Natural killer cell (primary cell): ENCODE measurements at regions not wholly inside any gene's neighbourhood (a gene's known extent, or its start where the extent isn't known, plus 50 kb on each side); places are given as distances from the start of the nearest gene placed in this dataset.

ENCODE experiments used
- ATAC-seq, 3 donors: fragments of 150-1000 bp in 2 of 3; fragments of 200-7000 bp in 1 of 3; cut with Tn5 transposase; 1 replicate in 1 of 3; 2 replicates in 2 of 3; pipeline ENCODE4 v1.10.0; 2021; ENCODE audit warnings: mild to moderate bottlenecking in 2 of 3, moderate library complexity in 2 of 3
- DNase-seq, 2 donors: peaks; one replicate each; pipeline versions ENCODE4 v3.0.0 to v3.0.0-alpha.2; 2013 to 2021; ENCODE audit warnings: mixed read lengths in 1 of 2
- H3K27ac ChIP-seq: one replicate; pipeline ENCODE4 v1.5.1; 2013; ENCODE audit warnings: mild to moderate bottlenecking, low read length
- H3K27me3 ChIP-seq: one replicate; pipeline ENCODE4 v1.6.1; 2013; ENCODE audit warnings: low read length; ENCODE audit not compliant: control insufficient read depth, insufficient read depth
- H3K36me3 ChIP-seq: one replicate; pipeline ENCODE4 v1.6.1; 2013; ENCODE audit warnings: low read length; ENCODE audit not compliant: control insufficient read depth, insufficient read depth
- H3K4me1 ChIP-seq: one replicate; pipeline ENCODE4 v1.6.1; 2013; ENCODE audit warnings: low read length; ENCODE audit not compliant: control insufficient read depth, insufficient read depth
- H3K4me3 ChIP-seq: one replicate; pipeline ENCODE4 v1.5.1; 2013; ENCODE audit warnings: low read length
- H3K9me3 ChIP-seq: one replicate; pipeline ENCODE4 v1.6.1; 2013; ENCODE audit warnings: low read length; ENCODE audit not compliant: control insufficient read depth, insufficient read depth
- H3K27ac Mint-ChIP-seq, 2 donors: one replicate each; pipeline ENCODE4 v1.8.0; 2022; ENCODE audit warnings: mild to moderate bottlenecking in 2 of 2, mixed read lengths in 2 of 2, moderate library complexity in 1 of 2
- H3K27me3 Mint-ChIP-seq, 2 donors: one replicate each; pipeline ENCODE4 v1.8.0; 2022; ENCODE audit warnings: low read depth in 2 of 2, mixed read lengths in 2 of 2
- H3K36me3 Mint-ChIP-seq: one replicate; pipeline ENCODE4 v1.8.0; 2022; ENCODE audit warnings: mixed read lengths
- H3K4me1 Mint-ChIP-seq, 2 donors: one replicate each; pipeline ENCODE4 v1.8.0; 2022; ENCODE audit warnings: mixed read lengths in 2 of 2
- H3K4me3 Mint-ChIP-seq: one replicate; pipeline ENCODE4 v1.8.0; 2022; ENCODE audit warnings: mild to moderate bottlenecking, moderate library complexity, mixed read lengths
- H3K9me3 Mint-ChIP-seq, 2 donors: one replicate each; pipeline ENCODE4 v1.8.0; 2022; ENCODE audit warnings: mixed read lengths in 2 of 2
- WGBS: methylation state at CpG from one replicate; pipeline ENCODE4 v1.1.7; 2013; ENCODE audit warnings: missing lambda C conversion rate; ENCODE audit not compliant: insufficient coverage; 5-methylcytosine and 5-hydroxymethylcytosine counted together
- intact Hi-C: fragments of 100-400 bp; cut with micrococcal nuclease; formaldehyde crosslinking; loops from one replicate; pipeline ENCODE4 v1.14.2; 2022
- TF ChIP-seq, protein P1 (sequence below): fragments of 200-600 bp; IDR thresholded peaks from one replicate; pipeline ENCODE4 v1.8.0; 2022; ENCODE audit warnings: antibody characterized with exemption

DNA sequence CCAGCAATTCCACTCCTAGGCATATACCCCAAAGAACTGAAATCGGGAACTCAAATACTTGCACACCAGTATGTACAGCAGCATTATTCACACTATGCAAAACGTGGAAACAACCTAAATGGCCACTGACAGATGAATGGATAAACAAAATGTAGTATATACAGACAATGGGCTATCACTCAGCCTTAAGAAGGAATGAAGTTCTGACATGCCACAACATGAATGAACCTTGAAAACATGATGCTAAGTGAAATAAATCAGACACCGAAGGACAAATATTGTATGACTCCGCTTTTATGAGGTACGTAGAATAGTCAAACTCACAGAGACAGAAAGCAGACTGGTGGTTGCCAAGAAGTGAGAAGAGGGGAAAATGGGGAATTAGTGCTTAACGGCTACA is 59.1 kb upstream of the CCN6 start:
- Histone ChIP-seq H3K36me3 (no peaks in the 10 kb centered on the region), H3K27me3 (no peaks in the 10 kb centered on the region), H3K9me3 (no peaks in the 10 kb centered on the region), H3K27ac (no peak overlapping the region), H3K4me1 (peaks cover 30% of the 10 kb centered on the region), H3K4me3 (no peak overlapping the region)
- H3K36me3 Mint-ChIP-seq = no peaks in the 10 kb centered on the region
- no peaks in the 10 kb centered on the region for H3K27me3 Mint-ChIP-seq
- intact Hi-C loops = loop anchor here (10.0 kb wide), 2 partner anchors 160 to 190 kb away; no protein-coding TSS in a partner anchor
- no peak overlapping the region for H3K4me3 Mint-ChIP-seq
- 95% methylated on average over 5 of the region's 6 CpGs for WGBS
- no peak overlapping the region for H3K27ac Mint-ChIP-seq
- no peaks in the 10 kb centered on the region for H3K9me3 Mint-ChIP-seq
- DNase-seq (no peak), ATAC-seq (no peak)
- peaks cover 44 to 48% of the 10 kb centered on the region in 2 donors for H3K4me1 Mint-ChIP-seq
- TF ChIP-seq, protein P1, sequence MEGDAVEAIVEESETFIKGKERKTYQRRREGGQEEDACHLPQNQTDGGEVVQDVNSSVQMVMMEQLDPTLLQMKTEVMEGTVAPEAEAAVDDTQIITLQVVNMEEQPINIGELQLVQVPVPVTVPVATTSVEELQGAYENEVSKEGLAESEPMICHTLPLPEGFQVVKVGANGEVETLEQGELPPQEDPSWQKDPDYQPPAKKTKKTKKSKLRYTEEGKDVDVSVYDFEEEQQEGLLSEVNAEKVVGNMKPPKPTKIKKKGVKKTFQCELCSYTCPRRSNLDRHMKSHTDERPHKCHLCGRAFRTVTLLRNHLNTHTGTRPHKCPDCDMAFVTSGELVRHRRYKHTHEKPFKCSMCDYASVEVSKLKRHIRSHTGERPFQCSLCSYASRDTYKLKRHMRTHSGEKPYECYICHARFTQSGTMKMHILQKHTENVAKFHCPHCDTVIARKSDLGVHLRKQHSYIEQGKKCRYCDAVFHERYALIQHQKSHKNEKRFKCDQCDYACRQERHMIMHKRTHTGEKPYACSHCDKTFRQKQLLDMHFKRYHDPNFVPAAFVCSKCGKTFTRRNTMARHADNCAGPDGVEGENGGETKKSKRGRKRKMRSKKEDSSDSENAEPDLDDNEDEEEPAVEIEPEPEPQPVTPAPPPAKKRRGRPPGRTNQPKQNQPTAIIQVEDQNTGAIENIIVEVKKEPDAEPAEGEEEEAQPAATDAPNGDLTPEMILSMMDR = no peak

DNA sequence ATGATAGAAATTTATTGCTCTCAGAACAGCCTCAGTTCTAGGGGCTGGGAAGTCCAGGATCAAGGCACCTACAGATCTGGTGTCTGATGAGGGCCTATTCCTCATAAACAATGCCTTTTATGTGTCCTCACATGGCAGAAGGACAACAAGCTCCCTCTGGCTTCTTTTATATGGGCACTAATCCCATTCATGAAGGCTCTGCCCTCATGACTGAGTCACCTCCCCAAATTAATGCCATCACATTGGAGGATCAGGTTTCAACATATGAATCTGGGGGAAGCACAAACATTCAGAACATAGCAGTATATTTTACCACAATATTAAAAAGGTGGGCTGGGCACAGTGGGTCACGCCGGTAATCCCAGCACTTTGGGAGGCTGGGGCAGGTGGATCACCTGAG is 58.5 kb upstream of the CCN6 start:
- intact Hi-C loops = loop anchor here (10.0 kb wide), 2 partner anchors 161 to 191 kb away; no protein-coding TSS in a partner anchor
- Mint-ChIP-seq H3K9me3 (no peaks in the 10 kb centered on the region), H3K36me3 (no peaks in the 10 kb centered on the region), H3K4me1 (peaks cover 38 to 42% of the 10 kb centered on the region in 2 donors), H3K27me3 (no peaks in the 10 kb centered on the region), H3K4me3 (no peak overlapping the region), H3K27ac (no peak overlapping the region)
- ATAC-seq (no peak), DNase-seq (no peak)
- Histone ChIP-seq H3K36me3 (no peaks in the 10 kb centered on the region), H3K27ac (no peak overlapping the region), H3K4me3 (no peak overlapping the region), H3K4me1 (peaks cover 27% of the 10 kb centered on the region), H3K9me3 (no peaks in the 10 kb centered on the region), H3K27me3 (no peaks in the 10 kb centered on the region)
- 100% methylated on average over 2 of the region's 2 CpGs for WGBS
- TF ChIP-seq, protein P1 = no peak

DNA sequence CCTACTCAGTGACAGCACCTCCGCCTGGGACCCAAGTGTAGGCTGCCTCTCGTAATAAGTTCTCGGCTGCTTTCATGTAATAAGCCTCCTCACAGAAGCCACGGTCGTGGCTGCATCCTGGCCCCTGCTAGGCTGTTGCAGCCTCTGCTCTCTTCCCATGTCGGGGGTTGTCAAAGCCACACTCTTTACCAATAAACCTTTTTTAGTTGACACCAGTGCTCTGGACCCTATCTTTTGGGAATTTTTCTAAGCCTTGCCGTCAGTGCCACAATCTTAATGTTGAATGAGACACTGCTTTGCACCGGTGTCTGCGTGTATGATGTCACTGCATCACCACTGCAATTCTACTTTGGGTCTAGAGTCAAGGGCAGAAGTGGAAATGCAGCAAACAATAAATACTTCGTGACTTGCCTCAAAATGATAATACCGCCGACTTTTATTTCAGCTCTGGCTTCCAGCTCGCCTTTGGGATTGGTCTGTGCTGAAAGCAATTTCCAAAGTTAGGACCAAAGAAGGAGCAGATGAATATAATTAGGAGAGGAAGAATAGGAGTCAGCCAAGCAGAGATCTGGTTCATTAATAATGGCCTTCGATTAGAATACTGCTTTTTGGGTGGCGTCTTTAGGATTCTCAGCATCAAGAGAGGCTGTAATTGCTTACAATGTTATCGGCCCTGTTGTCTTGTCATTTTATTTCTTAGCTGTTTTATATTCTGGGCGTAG is 57.6 kb upstream of the CCN6 start:
- H3K9me3 ChIP-seq = no peaks in the 10 kb centered on the region
- intact Hi-C loops = loop anchor here (2.0 to 10.0 kb wide), 4 partner anchors 46 to 192 kb away; partner anchors contain the start of gene FYN
- H3K9me3 Mint-ChIP-seq = no peaks in the 10 kb centered on the region
- no peaks in the 10 kb centered on the region for H3K36me3 Mint-ChIP-seq
- TF ChIP-seq, protein P1 = no peak
- H3K27me3 ChIP-seq = no peaks in the 10 kb centered on the region
- H3K27me3 Mint-ChIP-seq = no peaks in the 10 kb centered on the region
- no peak overlapping the region for H3K4me3 ChIP-seq
- H3K4me1 ChIP-seq = peaks cover 24% of the 10 kb centered on the region
- H3K4me1 Mint-ChIP-seq = peaks cover 36% of the 10 kb centered on the region in 2 donors
- DNase-seq (peak in 1 of 2 donors; percentile 54), ATAC-seq (no peak)
- H3K4me3 Mint-ChIP-seq = no peak overlapping the region
- no peak overlapping the region for H3K27ac ChIP-seq
- 88% methylated on average over 17 of the region's 17 CpGs for WGBS
- peak overlapping the region in 1 of 2 donors; percentile 61 for H3K27ac Mint-ChIP-seq
- no peaks in the 10 kb centered on the region for H3K36me3 ChIP-seq
